Pancreas (tissue), 10 donors: ENCODE measurements at regions not wholly inside any gene's neighbourhood (a gene's known extent, or its start where the extent isn't known, plus 50 kb on each side); places are given as distances from the start of the nearest gene placed in this dataset.

Source experiments
- ATAC-seq, 4 donors: fragments of 200-7000 bp; cut with Tn5 transposase; one replicate each; pipeline versions ENCODE4 v1.8.0 to v1.9.1; 2020; ENCODE audit warnings: mild to moderate bottlenecking in 4 of 4, moderate library complexity in 4 of 4
- DNase-seq, 6 donors: peaks; one replicate each; pipeline ENCODE4 v3.0.0-alpha.2; 2020
- FAIRE-seq: peaks from 2 replicates; lab custom pipeline; 2012; peaks lifted over from hg19 to GRCh38; lab: Jason Lieb, UNC
- H3K27ac ChIP-seq, 4 donors: fragments of 200-600 bp; sonication (generic); 1 replicate in 3 of 4; 2 replicates in 1 of 4; pipeline versions ENCODE4 v1.5.0 to v1.8.0; 2020
- H3K27me3 ChIP-seq, 4 donors: fragments of 200-600 bp; one replicate each; pipeline ENCODE4 v1.8.0; 2021
- H3K36me3 ChIP-seq, 3 donors: fragments of 200-600 bp; sonication (generic) in 1 of 3; one replicate each; pipeline versions ENCODE4 v1.5.0 to v1.8.0; 2020 to 2021
- H3K4me1 ChIP-seq, 3 donors: fragments of 200-600 bp; one replicate each; pipeline ENCODE4 v1.8.0; 2021
- H3K4me3 ChIP-seq, 4 donors: fragments of 200-600 bp; sonication (generic) in 2 of 4; one replicate each; pipeline versions ENCODE4 v1.5.0 to v1.8.0; 2020 to 2021
- H3K9me3 ChIP-seq, 4 donors: fragments of 200-600 bp; one replicate each; pipeline ENCODE4 v1.8.0; 2021
- CTCF ChIP-seq, 4 donors: fragments of 200-600 bp; sonication (generic) in 3 of 4; IDR thresholded peaks; one replicate each; pipeline versions ENCODE4 v1.5.0 to v1.8.0; 2021; ENCODE audit warnings: antibody characterized with exemption in 4 of 4
- WGBS, 2 donors: extraction: QIAGEN DNeasy Blood & Tissue Kit; methylation state at CpG; one replicate each; pipeline ENCODE4 v1.1.7; 2013; 5-methylcytosine and 5-hydroxymethylcytosine counted together
- intact Hi-C, 3 donors: fragments of 100-400 bp; cut with DNase I; formaldehyde crosslinking; loops; one replicate each; pipeline versions ENCODE4 v1.11.1 to v1.14.2; 2022
- donor health status: healthy with polysubstance abuse.
- donor health status: DM: no; HTN: no; CAD: no; lungs with moderate emphysema.
- donor health status: DM: no; HTN: no; CAD: no.
- donor health status: control.
- donor health status: control.
- donor health status: Bipolar disorder and iron deficiency.
- donor health status: DM: yes; HTN: yes; CAD: no.
- donor health status: DM: no; HTN: no; CAD: no.
- donor health status: DM: no; HTN: no; CAD: no.
- donor health status: DM: yes; HTN: yes; CAD: no.

GRCh38 chr3:21159543-21159906 lies 591.5 kb downstream of the ZNF385D start:
- Histone ChIP-seq H3K27ac (no peak overlapping the region), H3K4me1 (no peaks in the 10 kb centered on the region), H3K9me3 (no peaks in the 10 kb centered on the region), H3K36me3 (no peaks in the 10 kb centered on the region), H3K27me3 (no peaks in the 10 kb centered on the region), H3K4me3 (no peak overlapping the region)
- DNase-seq = no peak
- ATAC-seq = no peak
- TF ChIP-seq CTCF (IDR thresholded peaks at IDR 0.05) = no peak
- WGBS, 2 donors = 43 to 47% methylated on average over 2 of the region's 2 CpGs
- FAIRE-seq = no peak
- intact Hi-C loops = no loop called here

GRCh38 chr3:21158861-21159542 lies 592.0 kb downstream of the ZNF385D start:
- 53 to 61% methylated on average over 4 of the region's 4 CpGs for WGBS, 2 donors
- Histone ChIP-seq H3K4me3 (no peak overlapping the region), H3K4me1 (no peaks in the 10 kb centered on the region), H3K27me3 (no peaks in the 10 kb centered on the region), H3K36me3 (no peaks in the 10 kb centered on the region), H3K9me3 (no peaks in the 10 kb centered on the region), H3K27ac (no peak overlapping the region)
- no peak for TF ChIP-seq CTCF (IDR thresholded peaks at IDR 0.05)
- FAIRE-seq (no peak), ATAC-seq (no peak), DNase-seq (no peak)
- intact Hi-C loops = no loop called here

GRCh38 chr3:21154911-21155310 lies 596.1 kb downstream of the ZNF385D start:
- TF ChIP-seq CTCF (IDR thresholded peaks at IDR 0.05) = no peak
- DNase-seq (no peak), ATAC-seq (no peak), FAIRE-seq (no peak)
- no peak overlapping the region for H3K27ac ChIP-seq
- H3K9me3 ChIP-seq = no peaks in the 10 kb centered on the region
- H3K36me3 ChIP-seq = no peaks in the 10 kb centered on the region
- H3K4me3 ChIP-seq = no peak overlapping the region
- intact Hi-C loops = no loop called here
- H3K4me1 ChIP-seq = no peaks in the 10 kb centered on the region
- H3K27me3 ChIP-seq = no peaks in the 10 kb centered on the region

- Histone ChIP-seq H3K36me3 (no peaks in the 10 kb centered on the region), H3K4me3 (no peak overlapping the region), H3K27ac (no peak overlapping the region), H3K27me3 (no peaks in the 10 kb centered on the region), H3K4me1 (no peaks in the 10 kb centered on the region), H3K9me3 (no peaks in the 10 kb centered on the region)
- ATAC-seq (no peak), DNase-seq (no peak), FAIRE-seq (no peak)
- TF ChIP-seq CTCF (IDR thresholded peaks at IDR 0.05) = no peak
- 53 to 67% methylated on average over 5 of the region's 5 CpGs for WGBS, 2 donors
- intact Hi-C loops = no loop called here
Measured at GRCh38 chr3:21152555-21152954, 598.5 kb downstream of the ZNF385D start.

GRCh38 chr3:21142949-21143348 lies 608.1 kb downstream of the ZNF385D start:
- TF ChIP-seq CTCF (IDR thresholded peaks at IDR 0.05) = no peak
- ATAC-seq (no peak), FAIRE-seq (no peak), DNase-seq (no peak)
- intact Hi-C loops = no loop called here
- no peak overlapping the region for H3K27ac ChIP-seq
- H3K36me3 ChIP-seq = no peaks in the 10 kb centered on the region
- 85 to 89% methylated on average over 3 of the region's 3 CpGs for WGBS, 2 donors
- H3K27me3 ChIP-seq = no peaks in the 10 kb centered on the region
- no peaks in the 10 kb centered on the region for H3K9me3 ChIP-seq
- H3K4me1 ChIP-seq = no peaks in the 10 kb centered on the region
- no peak overlapping the region for H3K4me3 ChIP-seq
